NAMALWA (cell line): ENCODE measurements at regions not wholly inside any gene's neighbourhood (a gene's known extent, or its start where the extent isn't known, plus 50 kb on each side); places are given as distances from the start of the nearest gene placed in this dataset.

Experiments
- DNase-seq: peaks from one replicate; pipeline ENCODE4 v3.0.0-alpha.2; 2015; ENCODE audit warnings: low spot score

DNA sequence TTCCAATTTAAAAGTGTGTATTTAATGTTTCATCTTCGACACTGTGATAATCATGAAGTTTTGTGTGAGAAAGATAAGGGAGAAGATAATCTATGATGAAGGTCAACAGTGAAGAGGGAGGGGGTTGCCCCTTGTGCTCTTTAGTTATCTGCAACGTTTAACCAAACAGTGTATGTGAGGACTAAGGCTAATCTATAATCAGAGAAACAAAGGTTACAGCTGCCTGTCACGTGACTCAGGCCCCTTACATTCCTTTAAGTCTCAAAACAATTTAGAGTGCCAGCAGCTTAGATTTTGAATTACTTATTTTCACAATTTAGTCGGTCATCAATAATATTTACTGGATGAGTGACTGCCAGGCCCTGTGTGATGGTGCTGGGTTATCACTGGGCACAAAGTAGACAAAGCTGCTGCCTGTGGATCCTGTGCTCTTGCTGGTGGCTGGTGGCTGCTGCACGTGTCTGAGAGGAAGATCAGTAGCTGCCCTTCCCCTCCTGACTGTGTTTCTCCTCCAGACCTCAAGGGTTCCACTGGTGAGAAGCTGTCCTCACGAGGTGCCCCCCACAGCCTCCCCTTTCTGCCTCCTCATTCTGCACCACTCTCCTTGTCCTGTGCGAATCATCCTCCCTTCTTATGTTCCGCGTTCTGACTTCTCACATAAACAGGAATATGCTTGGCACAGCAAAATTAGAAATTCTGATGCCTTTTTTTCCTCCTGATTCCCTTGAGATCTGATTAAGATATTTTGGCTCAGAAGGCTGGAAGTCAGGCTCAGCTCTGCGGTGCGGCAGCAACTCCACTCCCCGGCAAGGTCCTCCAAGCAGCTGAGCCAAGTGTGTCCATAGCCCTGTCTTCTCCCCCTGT, 331.1 kb upstream of the B3GAT1 start:
- DNase-seq = no peak

DNA sequence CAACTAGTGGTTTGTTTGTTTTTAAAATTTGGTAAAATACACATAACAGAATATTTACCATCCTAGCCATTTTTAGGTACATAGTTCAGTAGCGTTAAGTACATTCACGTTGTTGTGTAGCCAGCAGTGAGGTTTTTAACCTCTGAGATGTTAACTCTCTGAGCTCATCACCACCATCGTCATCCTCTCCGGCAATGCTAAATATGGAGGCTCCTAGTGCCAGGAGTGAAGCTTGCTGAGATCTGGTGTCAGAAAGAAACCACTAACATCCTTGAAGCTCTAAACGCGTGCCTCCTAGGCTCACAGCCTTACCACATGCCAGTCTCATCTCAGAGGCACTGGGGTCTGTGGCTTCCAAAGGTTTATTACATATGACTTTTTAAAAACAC, 330.2 kb upstream of the B3GAT1 start:
- no peak for DNase-seq

DNA sequence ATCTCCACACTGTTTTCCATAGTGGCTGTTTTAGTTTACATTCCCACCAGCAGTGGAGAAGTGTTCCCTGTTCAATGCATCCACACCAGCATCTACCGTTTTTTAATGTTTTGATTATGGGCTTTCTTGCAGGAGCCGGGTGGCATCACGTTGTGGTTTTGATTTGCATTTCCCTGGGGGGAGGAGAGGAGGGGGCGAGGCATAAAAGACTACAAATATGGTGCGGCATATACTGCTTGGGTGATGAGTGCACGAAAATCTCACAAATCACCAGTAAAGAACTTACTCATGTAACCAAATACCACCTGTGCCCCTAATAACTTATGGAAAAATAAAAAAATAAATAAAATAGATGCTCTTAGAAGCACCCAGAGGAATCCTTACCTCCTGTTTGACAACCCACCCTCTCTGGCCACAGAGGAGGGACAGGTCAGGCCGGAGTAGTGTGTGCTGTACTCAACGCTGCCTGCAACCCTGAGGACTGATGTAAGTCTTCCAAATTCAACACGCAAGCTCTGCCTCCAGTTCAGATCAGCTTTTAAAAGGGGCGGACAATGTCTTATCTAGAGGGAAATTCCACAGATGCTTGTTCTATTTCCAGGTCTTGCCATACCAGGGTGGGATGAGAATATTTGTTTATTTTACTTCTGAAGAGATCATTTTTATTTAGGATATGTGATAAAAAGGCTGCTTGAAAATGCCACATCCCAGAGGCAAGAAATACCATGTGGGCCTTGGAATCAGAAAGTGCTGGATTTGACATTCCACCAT, 329.6 kb upstream of the B3GAT1 start:
- DNase-seq = peak; percentile 16

DNA sequence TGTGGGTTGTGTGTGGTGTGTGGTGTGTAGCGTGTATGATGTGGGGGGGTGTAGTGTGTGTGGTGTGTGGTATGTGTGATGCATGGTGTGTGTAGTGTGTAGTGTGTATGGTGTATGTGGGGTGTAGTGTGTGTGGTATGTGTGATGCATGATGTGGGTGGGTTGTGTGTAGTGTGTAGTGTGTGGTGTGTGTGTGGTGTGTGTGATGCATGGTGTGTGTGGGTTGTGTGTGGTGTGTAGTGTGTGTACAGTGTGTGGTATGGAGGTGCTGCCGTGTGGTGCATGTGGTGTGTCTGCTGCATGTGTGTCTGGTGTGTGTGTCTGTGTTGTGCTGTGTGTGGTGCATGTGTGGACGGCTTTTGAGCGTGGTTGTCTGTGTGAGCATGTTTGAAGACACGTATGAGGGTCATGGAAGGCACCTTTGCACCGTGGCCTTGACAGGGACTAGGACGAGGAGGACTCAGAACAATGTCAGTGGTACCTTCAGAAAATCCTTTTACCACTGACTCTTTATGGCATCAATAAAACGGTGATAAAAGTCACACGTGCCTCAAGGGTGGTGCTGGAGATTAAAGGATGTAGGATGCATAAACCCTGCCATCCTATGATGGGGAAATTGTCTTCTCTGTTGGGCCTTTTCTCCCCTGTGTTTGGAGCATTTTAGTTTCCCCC, 328.7 kb upstream of the B3GAT1 start:
- DNase-seq = peak; percentile 21

DNA sequence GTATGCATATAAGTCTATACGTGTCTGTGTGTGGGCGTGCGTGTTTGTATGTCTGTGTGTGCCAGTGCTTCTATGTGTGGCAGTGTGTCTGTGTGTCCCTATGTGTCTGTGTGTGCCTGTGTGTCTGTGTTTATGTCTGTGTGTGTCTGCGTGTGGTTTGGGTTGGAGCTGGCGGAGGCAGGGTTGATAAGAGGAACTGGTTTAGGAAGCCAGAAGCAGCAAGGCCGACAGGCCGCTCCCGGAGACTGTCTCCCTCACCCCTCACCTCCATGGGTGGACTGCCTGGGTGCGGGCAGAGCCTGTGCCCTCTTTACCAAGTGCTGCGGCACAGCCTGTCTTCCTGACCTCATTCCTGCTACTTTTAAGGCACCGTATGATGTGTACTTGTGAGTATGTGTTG, 327.1 kb upstream of the B3GAT1 start:
- no peak for DNase-seq

DNA sequence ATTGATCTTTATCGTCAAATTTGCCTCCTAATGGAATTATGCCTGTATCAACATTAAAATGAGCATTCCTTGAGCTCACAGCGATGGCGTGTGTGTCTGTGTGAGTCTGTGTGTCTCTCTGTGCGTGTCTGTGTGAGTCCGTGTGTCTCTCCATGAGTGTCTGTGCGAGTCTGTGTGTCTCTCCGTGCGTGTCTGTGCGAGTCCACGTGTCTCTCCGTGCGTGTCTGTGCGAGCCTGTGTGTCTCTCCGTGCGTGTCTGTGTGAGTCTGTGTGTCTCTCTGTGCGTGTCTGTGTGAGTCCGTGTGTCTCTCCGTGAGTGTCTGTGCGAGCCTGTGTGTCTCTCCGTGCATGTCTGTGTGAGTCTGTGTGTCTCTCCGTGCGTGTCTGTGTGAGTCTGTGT, 326.5 kb upstream of the B3GAT1 start:
- no peak for DNase-seq

DNA sequence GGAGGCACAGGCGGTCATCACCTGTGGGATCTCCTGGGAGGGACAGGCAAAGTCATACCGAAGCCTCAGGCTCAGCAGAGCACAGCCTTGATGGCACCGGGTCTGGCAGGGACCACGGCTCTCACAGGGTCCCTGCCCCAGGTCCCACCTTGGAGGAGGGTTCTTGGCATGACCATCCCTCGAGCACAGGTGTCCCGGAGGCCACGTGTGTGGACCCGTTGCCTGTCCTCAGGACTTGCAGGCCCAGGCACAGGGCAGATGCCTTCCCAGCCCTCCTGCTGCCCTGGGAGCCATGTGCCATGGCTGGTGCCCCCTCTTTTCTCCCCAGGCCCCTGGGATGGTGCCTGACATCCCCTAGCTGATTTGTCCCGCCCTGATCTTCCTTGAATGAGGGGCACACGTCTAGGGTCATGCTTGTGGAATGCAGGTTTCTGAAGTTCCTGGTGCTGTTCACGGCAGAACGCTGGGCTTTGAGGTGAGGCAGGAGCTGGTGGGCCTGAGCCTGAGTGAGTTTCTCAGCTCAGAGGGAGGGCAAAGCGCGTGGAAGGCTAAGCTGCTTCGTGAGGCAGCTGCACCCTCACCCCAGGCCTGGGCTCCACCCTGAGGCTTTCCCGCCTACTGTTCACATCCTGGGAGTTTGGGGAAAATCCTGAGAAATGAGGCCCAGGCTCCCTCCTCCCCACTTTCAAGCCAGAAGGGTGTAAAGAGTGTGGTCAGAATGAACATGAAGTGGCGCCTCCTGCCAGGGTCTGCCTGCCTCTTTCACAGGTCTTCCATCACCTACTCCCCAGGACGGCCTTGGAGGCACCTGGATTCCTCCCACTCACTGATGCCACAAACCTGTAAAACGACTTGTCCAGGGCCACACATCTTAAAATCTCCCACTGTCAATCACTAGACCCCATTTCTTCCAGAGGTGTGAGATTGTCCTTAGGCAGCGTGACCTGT, 325.8 kb upstream of the B3GAT1 start:
- DNase-seq = no peak

DNA sequence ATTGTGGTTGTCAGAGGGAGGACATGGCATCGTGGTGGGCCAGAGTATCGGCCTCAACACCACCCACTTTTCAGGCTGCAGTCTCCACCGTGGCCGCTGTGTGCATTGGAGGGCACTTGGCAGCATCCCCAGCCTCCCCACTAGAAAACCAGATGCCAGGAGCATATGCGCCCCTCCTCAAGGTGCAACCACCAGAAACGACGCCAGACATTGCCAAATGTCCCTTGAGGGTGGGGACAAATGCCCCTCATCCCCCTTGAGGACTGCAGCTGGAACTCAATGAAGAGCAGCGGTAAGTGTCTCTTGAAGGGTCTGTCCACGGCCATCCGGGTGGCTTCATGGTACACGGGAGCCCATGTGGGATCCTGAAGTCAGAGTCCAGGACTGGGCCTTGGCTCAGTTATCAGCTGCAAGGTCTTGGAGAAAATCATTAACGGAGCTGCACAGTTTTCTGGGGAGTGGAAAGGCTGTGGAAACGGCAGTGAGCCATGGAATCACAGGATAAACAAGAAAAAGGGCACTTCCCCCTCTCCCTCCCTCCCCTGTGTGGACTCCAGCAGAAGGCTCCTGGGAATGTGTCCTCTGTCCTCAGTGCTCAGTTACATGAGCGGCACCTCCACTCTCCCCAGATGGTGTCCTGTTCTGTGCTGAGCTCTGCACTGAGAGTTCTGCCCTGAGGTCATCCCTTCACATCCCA, 324.4 kb upstream of the B3GAT1 start:
- DNase-seq = no peak

DNA sequence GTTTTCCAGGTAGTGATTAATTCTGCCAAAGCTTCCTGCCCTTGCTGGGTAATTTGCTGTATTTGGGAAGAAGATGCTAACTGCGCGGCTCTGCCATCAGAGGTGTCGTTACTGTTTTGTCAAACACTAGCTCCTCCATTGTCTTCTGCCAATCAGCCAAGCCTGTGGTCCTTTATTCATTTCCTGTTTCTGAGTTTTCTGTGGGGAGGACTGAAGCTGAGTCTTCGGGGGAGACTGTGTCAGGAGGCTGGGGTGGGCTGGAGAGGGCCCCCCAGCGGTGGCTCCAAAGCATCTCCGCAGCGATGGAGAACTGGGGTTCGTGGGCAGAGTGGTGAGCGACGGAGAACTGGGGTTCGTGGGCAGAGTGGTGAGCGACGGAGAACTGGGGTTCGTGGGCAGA, 322.9 kb upstream of the B3GAT1 start:
- DNase-seq = no peak

DNA sequence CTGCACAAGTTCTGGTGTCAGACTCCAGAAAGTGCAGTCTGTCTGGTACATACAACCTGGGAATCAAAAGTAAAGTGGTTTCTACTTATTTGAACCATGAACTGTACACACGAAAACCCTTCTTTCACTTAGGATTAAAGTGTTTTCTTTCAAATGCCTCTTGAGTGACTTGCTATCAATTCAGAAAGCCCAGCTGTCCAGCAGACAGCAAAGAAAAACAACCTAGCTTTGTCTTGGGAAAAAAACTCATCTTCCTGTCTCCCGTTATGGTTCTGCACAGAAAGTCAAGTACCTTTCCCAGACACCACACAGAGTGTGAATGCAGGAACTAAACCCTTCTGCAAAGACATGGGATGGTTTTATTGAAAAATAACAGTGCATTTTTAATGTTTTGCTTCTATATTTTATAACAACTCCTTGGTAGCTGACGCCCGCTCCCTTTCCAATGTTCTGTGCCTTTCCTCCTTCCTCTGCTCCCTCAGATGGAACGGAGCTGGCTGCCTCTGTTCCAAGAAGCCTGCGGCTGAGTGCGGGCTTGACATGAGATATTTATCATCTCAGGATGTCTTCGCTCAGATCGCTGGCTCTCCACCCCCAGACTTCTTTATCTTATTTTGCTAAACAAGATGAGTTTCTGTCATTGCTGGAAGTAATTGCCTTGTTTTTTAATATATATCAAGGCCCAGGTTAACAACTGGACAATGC, 322.3 kb upstream of the B3GAT1 start:
- no peak for DNase-seq

DNA sequence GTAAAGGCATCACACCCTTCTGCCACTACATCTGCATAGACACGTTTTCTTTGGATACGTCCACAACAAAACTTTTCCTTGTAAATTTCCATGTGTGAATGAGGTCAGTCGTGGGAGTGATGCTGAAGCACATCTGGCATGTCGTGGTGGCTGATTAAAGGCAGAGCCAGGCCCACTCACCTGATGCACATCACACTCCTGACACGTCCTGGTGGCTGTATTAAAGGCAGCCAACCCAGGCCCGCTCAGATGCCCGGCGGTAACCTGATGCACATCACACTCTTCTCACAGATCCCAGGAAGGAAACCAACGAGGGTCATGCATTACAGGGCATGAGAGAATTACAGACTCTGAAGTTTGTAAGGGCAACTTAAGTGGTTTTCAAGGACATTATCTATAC, 321.6 kb upstream of the B3GAT1 start:
- no peak for DNase-seq

DNA sequence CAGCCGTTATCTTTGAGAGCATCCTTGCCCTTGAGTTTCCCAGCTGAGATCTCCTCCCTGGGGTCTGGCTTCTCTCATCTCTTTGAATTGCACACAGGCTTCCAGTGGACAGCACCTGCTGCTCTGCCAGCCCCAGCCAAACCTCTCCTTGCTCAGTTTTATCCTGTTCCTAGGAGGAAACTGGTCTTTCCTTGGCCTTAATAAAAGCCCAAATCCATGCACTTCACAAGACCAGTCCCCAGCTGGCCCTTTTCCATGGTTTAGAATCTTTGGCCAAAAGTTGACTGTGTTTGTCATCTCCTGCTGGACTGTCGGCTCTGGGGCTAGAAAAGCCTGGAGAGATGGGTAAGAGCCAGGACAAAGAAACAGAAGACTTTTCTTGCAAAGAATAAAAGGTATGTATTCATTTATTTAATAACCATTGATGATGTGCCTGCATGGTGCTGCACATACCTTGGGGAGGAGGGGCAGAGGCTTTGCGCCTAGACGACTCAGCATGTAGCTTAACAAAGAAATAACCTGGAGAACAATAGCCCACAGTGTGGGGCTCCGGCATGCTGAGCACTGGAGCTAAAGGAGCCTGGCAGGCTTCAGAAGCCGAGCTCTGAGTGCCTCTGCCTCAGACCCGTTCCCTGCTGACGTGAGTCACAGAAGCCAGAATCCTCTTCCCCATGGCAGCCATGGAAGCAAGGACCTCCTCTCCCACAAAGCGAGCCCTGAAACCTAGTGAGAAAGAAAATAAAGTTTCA, 319.3 kb upstream of the B3GAT1 start:
- no peak for DNase-seq

DNA sequence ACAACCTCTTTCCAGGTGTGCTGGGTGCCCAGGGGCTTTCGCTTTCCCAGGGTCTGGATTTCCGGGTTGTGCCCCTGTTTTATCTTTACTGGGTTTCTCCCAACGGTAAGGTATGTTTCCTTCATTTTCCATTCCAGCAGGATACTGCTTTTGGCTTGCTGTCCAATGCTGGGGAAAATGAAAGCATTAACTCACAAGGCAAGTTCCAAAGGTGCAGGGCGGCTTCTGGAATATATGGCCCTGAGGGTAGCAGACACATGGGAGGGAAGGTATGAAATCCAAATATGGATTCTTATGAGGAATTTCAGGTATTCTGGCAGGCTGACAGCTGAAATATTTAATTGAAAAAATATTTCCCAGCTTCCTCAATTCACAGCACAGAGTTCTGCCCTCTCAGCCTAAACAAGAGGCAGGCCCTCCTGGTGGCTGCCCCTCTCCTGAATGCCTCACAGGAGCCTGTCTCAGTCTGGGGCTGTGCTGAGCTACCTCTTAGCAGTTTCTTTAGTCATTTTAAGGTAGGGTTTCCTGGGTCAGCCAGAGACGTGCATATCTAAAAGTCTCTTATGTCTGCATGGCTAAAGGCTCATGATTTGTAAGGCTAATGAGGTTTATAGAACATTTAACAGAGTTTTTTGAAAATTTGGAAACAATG, 318.6 kb upstream of the B3GAT1 start:
- DNase-seq = no peak

DNA sequence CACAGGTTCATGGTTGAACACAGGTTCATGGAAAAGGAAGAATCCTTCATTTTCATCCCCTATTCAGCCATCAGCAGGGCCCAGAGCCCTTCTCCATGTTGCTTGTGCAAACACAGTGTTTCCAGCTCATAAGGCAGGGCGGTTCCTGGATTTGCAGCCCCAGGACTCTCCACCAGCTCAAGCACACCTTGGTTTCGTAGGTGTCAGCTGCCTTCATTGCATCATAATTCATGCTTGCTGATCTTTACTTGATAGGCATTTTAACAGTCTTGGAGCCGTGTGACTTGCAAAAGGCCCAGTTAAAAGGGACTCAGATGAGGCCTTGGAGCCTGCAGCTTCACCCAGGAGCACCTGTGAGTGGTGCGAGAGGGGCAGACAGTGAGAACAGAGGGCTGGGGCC, 318.1 kb upstream of the B3GAT1 start:
- DNase-seq = no peak

DNA sequence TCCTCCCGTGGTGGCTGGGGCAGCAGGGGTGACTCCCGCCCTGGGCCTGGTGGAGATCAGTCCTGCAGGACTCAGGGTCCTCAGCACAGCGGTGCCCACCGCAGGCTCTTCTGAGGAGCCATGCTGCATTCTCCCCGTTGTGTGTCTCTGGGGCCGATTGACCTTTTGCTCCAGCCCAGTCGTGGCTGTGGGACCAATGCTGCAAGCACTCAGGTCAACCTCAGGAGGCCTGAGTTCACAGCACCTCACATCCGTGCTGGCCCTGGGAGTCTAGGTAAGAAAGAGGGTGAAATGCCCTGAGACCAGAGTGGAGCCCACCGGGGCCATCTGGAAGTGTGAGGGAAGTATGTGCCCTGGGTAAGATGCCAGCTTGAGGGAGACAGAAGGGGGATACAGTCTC, 316.1 kb upstream of the B3GAT1 start:
- DNase-seq = no peak

DNA sequence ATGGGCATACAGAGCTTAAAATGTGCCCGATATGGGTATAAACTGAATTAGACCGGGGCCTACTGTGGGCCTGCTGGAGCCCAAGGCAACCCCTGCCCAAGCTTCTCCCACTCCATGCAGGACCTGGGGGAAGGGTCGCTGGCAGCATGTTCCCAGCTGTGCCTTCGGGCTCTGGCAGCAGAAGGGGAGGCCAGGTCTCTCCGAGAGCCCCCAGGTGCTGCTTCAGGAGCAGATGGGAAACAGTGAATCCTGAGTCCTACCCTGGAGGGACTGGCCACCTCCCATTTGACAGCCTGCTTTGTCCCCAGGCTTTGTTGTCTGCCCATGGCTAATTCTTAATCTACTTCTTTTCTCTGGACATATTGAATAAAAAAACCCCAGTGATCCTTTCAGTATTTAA, 315.6 kb upstream of the B3GAT1 start:
- no peak for DNase-seq

DNA sequence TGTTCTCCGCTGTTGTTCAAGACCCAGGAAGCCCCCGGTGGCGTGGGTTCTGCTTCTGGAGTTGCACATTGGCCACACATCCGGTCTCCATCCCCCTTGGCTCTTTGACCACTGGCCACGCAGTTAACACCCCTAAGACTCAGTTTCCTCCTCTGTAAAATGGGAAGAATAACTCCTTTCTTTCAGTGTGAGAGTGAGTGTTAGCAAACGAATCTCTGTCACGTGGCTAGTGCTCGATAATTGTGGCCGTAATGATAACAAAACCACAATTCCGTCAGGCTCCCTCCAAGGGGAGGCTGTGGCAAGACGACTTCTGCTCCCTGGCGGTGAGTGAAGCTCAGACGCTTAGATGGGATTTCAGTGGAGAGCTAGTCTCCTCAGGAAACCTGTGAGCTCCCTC, 315.2 kb upstream of the B3GAT1 start:
- DNase-seq = no peak

DNA sequence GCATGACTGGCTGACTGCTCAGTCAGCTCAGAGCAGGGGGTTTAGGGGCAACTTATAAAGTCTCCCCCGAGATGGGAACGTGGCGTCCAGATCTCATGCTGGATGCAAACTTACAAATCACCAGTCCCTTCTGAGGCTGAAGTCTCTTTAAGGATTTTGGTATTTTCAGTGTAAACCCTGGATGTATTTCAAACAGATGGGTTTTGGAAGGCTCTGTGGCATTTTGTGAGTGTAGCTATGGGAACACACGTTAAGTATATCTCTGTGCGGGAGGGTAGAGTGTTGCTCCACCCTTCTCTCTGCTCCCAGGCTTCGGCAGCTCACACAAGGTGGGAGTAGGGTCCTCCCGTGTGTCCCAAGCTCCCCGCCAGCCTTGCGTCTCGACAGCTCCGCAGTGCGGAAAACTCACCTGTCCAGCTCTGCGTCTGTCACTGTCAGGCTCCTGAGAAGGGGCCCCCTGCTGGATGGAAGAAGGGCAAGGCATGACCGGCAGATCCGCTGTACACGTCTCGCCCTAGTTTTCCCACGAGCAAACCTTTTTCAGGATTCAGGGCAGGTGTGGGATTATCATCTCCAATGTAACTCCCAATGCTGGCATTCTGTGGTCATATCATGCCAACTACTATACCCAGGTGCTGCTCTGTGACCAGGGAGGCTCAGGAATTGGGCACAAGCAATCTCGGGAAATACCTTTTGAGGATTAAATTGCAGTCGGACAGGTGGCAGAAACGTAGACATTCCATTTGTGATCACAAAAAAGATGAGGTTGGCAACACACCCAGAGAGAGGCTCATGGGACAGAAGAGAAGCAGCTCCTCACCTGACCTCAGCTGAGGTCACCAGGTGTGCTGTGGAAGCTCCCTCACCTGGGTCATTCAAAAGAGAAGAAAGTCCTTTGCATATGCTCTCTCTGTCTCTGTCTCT, 313.9 kb upstream of the B3GAT1 start:
- DNase-seq = no peak
